CD4-positive, alpha-beta T cell (primary cell): ENCODE measurements at regions not wholly inside any gene's neighbourhood (a gene's known extent, or its start where the extent isn't known, plus 50 kb on each side); places are given as distances from the start of the nearest gene placed in this dataset.
"Not testable (repeated sequence)": the region's sequence is repeated elsewhere in the genome, so short reads cannot be mapped to it uniquely, and the experiment has no call there.

Experiments
- ATAC-seq: fragments of 200-7000 bp; cut with Tn5 transposase; one replicate; pipeline ENCODE4 v1.10.0; 2022; ENCODE audit warnings: mild to moderate bottlenecking; ENCODE audit not compliant: poor library complexity
- CTCF ChIA-PET: fragments of 350-600 bp; sonication (Branson Sonifier 250); formaldehyde crosslinking; loops from one replicate; lab custom pipeline; 2021; ENCODE audit warnings: antibody characterized with exemption, inconsistent platforms; lab: Charles Lee
- POLR2A ChIA-PET: fragments of 350-600 bp; sonication (Branson Sonifier 250); formaldehyde crosslinking; loops from one replicate; lab custom pipeline; 2021; ENCODE audit warnings: antibody characterized with exemption, inconsistent platforms; lab: Charles Lee
- DNase-seq, 14 experiments: peaks; one replicate each; pipeline ENCODE4 v3.0.0-alpha.2; 2013 to 2020; ENCODE audit warnings: mixed read lengths in 2 of 14
- H3K27ac ChIP-seq, 2 donors: one replicate each; pipeline versions ENCODE4 v1.5.1 to v1.7.0; 2013; ENCODE audit warnings: low read length in 2 of 2, low read depth in 1 of 2, mild to moderate bottlenecking in 1 of 2
- H3K27me3 ChIP-seq, 2 experiments: 1 replicate in 1 of 2; 2 replicates in 1 of 2; pipeline versions ENCODE4 v1.6.1 to v1.7.0; 2013; ENCODE audit warnings: low read length in 2 of 2, control low read depth in 1 of 2, mild to moderate bottlenecking in 1 of 2, moderate library complexity in 1 of 2; ENCODE audit not compliant: insufficient read depth in 2 of 2, control insufficient read depth in 1 of 2
- H3K36me3 ChIP-seq: one replicate; pipeline ENCODE4 v1.6.1; 2013; ENCODE audit warnings: low read length, control low read depth; ENCODE audit not compliant: insufficient read depth
- H3K4me1 ChIP-seq: one replicate; pipeline ENCODE4 v1.6.1; 2013; ENCODE audit warnings: low read length, control low read depth; ENCODE audit not compliant: insufficient read depth
- H3K4me3 ChIP-seq: one replicate; pipeline ENCODE4 v1.5.1; 2013; ENCODE audit warnings: mild to moderate bottlenecking, low read length, moderate library complexity
- H3K9me3 ChIP-seq, 2 experiments: 1 replicate in 1 of 2; 2 replicates in 1 of 2; pipeline versions ENCODE4 v1.6.1 to v1.7.0; 2013; ENCODE audit warnings: low read length in 2 of 2, mild to moderate bottlenecking in 2 of 2, control low read depth in 1 of 2, moderate library complexity in 1 of 2; ENCODE audit not compliant: control insufficient read depth in 1 of 2, insufficient read depth in 1 of 2
- H3K27ac Mint-ChIP-seq: one replicate; pipeline ENCODE4 v1.8.0; 2020; ENCODE audit warnings: mixed read lengths
- H3K27me3 Mint-ChIP-seq: one replicate; pipeline ENCODE4 v1.8.0; 2021; ENCODE audit warnings: mixed read lengths
- H3K36me3 Mint-ChIP-seq: one replicate; pipeline ENCODE4 v1.8.0; 2021; ENCODE audit warnings: low read depth, mixed read lengths
- H3K4me1 Mint-ChIP-seq: one replicate; pipeline ENCODE4 v1.8.0; 2021; ENCODE audit warnings: low read depth, mixed read lengths
- H3K4me3 Mint-ChIP-seq: one replicate; pipeline ENCODE4 v1.8.0; 2020; ENCODE audit warnings: mild to moderate bottlenecking, mixed read lengths
- H3K9me3 Mint-ChIP-seq: one replicate; pipeline ENCODE4 v1.8.0; 2020; ENCODE audit warnings: mixed read lengths
- CTCF ChIP-seq: fragments of 200-600 bp; IDR thresholded peaks from one replicate; pipeline ENCODE4 v1.8.0; 2022; ENCODE audit warnings: antibody characterized with exemption, mild to moderate bottlenecking
- intact Hi-C, 2 experiments: fragments of 100-400 bp; cut with DNase I in 1 of 2; cut with micrococcal nuclease in 1 of 2; formaldehyde crosslinking; loops; one replicate each; pipeline versions ENCODE4 v1.15.1 to v1.9.0; 2023 to 2025; cut with DNase I, micrococcal nuclease

GRCh38 chr3:6750782-6751181 lies 110.1 kb upstream of the GRM7 start:
- Histone ChIP-seq H3K27ac (no peak overlapping the region), H3K36me3 (no peaks in the 10 kb centered on the region), H3K4me3 (no peak overlapping the region), H3K4me1 (no peaks in the 10 kb centered on the region), H3K27me3 (no peaks in the 10 kb centered on the region), H3K9me3 (peaks cover 0 to 4% of the 10 kb centered on the region in 2 experiments)
- Mint-ChIP-seq H3K27me3 (no peaks in the 10 kb centered on the region), H3K4me3 (no peak overlapping the region), H3K27ac (no peak overlapping the region), H3K4me1 (no peaks in the 10 kb centered on the region), H3K36me3 (no peaks in the 10 kb centered on the region), H3K9me3 (peaks cover 8% of the 10 kb centered on the region)
- ChIA-PET POLR2A (no interaction called here), CTCF (no interaction called here)
- intact Hi-C loops, result no loop called here
- ATAC-seq, result no peak
- DNase-seq, result no peak
- TF ChIP-seq CTCF, result no peak

- ChIA-PET CTCF (no interaction called here), POLR2A (no interaction called here)
- intact Hi-C loops, result no loop called here
Observed at GRCh38 chr3:6753536-6753935, 107.4 kb upstream of the GRM7 start.

GRCh38 chr3:6769532-6770396 lies 91.2 kb upstream of the GRM7 start:
- DNase-seq, H3K27ac Mint-ChIP-seq, H3K27me3 Mint-ChIP-seq, H3K36me3 Mint-ChIP-seq, H3K4me3 Mint-ChIP-seq, H3K27ac ChIP-seq, H3K9me3 ChIP-seq, H3K4me3 ChIP-seq, H3K9me3 Mint-ChIP-seq, intact Hi-C loops, ATAC-seq, H3K36me3 ChIP-seq, H3K4me1 Mint-ChIP-seq, H3K27me3 ChIP-seq, POLR2A ChIA-PET, CTCF ChIA-PET, H3K4me1 ChIP-seq: not testable (repeated sequence)

More at GRCh38 chr3:6753536-6753935, 107.4 kb upstream of the GRM7 start:
- no peaks in the 10 kb centered on the region for H3K27me3 Mint-ChIP-seq
- ATAC-seq (no peak), DNase-seq (no peak)
- H3K4me1 Mint-ChIP-seq, result no peaks in the 10 kb centered on the region
- H3K27ac ChIP-seq, result no peak overlapping the region
- no peak overlapping the region for H3K4me3 Mint-ChIP-seq
- no peak overlapping the region for H3K27ac Mint-ChIP-seq
- H3K4me1 ChIP-seq, result no peaks in the 10 kb centered on the region
- H3K9me3 ChIP-seq, result peaks cover 0 to 4% of the 10 kb centered on the region in 2 experiments
- H3K36me3 ChIP-seq, result no peaks in the 10 kb centered on the region
- H3K9me3 Mint-ChIP-seq, result peaks cover 9% of the 10 kb centered on the region
- no peak for TF ChIP-seq CTCF
- H3K4me3 ChIP-seq, result no peak overlapping the region
- H3K27me3 ChIP-seq, result no peaks in the 10 kb centered on the region
- H3K36me3 Mint-ChIP-seq, result no peaks in the 10 kb centered on the region

GRCh38 chr3:6770397-6770690 lies 90.6 kb upstream of the GRM7 start:
- H3K36me3 Mint-ChIP-seq, result no peaks in the 10 kb centered on the region
- H3K4me1 Mint-ChIP-seq, result no peaks in the 10 kb centered on the region
- H3K27ac ChIP-seq, result no peak overlapping the region
- H3K36me3 ChIP-seq, result no peaks in the 10 kb centered on the region
- H3K27ac Mint-ChIP-seq, result no peak overlapping the region
- ChIA-PET CTCF (no interaction called here), POLR2A (no interaction called here)
- H3K27me3 ChIP-seq, result no peaks in the 10 kb centered on the region
- no peak for TF ChIP-seq CTCF
- ATAC-seq, result no peak
- H3K4me3 Mint-ChIP-seq, result no peak overlapping the region
- no peak for DNase-seq
- no peak overlapping the region for H3K4me3 ChIP-seq
- H3K4me1 ChIP-seq, result no peaks in the 10 kb centered on the region
- H3K27me3 Mint-ChIP-seq, result no peaks in the 10 kb centered on the region
- H3K9me3 ChIP-seq, result peaks cover 0 to 5% of the 10 kb centered on the region in 2 experiments
- no peaks in the 10 kb centered on the region for H3K9me3 Mint-ChIP-seq
- intact Hi-C loops, result no loop called here
